ENCODE measurements at regions not wholly inside any gene's neighbourhood (a gene's known extent, or its start where the extent isn't known, plus 50 kb on each side); places are given as distances from the start of the nearest gene placed in this dataset.
"Not testable (repeated sequence)": the region's sequence is repeated elsewhere in the genome, so short reads cannot be mapped to it uniquely, and the experiment has no call there.

GRCh38 chr13:67392014-67392413 lies 161.9 kb upstream of the PCDH9 start:
- no peak overlapping the region for H3K4me3 ChIP-seq (ENCODE audit: insufficient read depth, low read length, poor library complexity, severe bottlenecking)
- no peak overlapping the region for H3K9ac ChIP-seq (ENCODE audit: low read length)
- no peak for TF ChIP-seq EZH2phosphoT487 (conservative IDR thresholded peaks at IDR 0.05; ENCODE audit: low read length)
- TF ChIP-seq, protein P1, sequence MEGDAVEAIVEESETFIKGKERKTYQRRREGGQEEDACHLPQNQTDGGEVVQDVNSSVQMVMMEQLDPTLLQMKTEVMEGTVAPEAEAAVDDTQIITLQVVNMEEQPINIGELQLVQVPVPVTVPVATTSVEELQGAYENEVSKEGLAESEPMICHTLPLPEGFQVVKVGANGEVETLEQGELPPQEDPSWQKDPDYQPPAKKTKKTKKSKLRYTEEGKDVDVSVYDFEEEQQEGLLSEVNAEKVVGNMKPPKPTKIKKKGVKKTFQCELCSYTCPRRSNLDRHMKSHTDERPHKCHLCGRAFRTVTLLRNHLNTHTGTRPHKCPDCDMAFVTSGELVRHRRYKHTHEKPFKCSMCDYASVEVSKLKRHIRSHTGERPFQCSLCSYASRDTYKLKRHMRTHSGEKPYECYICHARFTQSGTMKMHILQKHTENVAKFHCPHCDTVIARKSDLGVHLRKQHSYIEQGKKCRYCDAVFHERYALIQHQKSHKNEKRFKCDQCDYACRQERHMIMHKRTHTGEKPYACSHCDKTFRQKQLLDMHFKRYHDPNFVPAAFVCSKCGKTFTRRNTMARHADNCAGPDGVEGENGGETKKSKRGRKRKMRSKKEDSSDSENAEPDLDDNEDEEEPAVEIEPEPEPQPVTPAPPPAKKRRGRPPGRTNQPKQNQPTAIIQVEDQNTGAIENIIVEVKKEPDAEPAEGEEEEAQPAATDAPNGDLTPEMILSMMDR (IDR thresholded peaks at IDR 0.05; ENCODE audit: insufficient read depth, low read length, poor library complexity, severe bottlenecking), result no peak
- no peaks in the 10 kb centered on the region for H3K36me3 ChIP-seq (ENCODE audit: low read length)
- H3K79me2 ChIP-seq (ENCODE audit: insufficient read depth, low read length), result no peaks in the 10 kb centered on the region
- H3K9me2 ChIP-seq (replicated peaks; ENCODE audit: insufficient read depth, low read length), result no peaks in the 10 kb centered on the region
- H3F3A ChIP-seq (ENCODE audit: insufficient read depth), result no peaks in the 10 kb centered on the region
- H3K27ac ChIP-seq (ENCODE audit: low read depth, low read length), result no peak overlapping the region
- no peaks in the 10 kb centered on the region for H3K9me3 ChIP-seq (ENCODE audit: insufficient read depth, low read length)
- H4K20me1 ChIP-seq (ENCODE audit: low read depth, low read length), result no peaks in the 10 kb centered on the region
- H3K27me3 ChIP-seq (ENCODE audit: low read length), result no peaks in the 10 kb centered on the region
- no peak overlapping the region for H2AFZ ChIP-seq (ENCODE audit: low read depth, low read length, severe bottlenecking)
- no peak overlapping the region for H3K4me2 ChIP-seq (ENCODE audit: low read depth, low read length, poor library complexity, severe bottlenecking)

- Histone ChIP-seq H3K9ac (ENCODE audit: low read length) (no peak overlapping the region), H3K9me3 (ENCODE audit: insufficient read depth, low read length) (no peaks in the 10 kb centered on the region), H3K36me3 (ENCODE audit: low read length) (no peaks in the 10 kb centered on the region), H3F3A (ENCODE audit: insufficient read depth) (no peaks in the 10 kb centered on the region), H3K27me3 (ENCODE audit: low read length) (no peaks in the 10 kb centered on the region), H3K4me3 (ENCODE audit: insufficient read depth, low read length, poor library complexity, severe bottlenecking) (no peak overlapping the region), H3K4me2 (ENCODE audit: low read depth, low read length, poor library complexity, severe bottlenecking) (no peak overlapping the region), H3K27ac (ENCODE audit: low read depth, low read length) (no peak overlapping the region), H3K79me2 (ENCODE audit: insufficient read depth, low read length) (no peaks in the 10 kb centered on the region), H2AFZ (ENCODE audit: low read depth, low read length, severe bottlenecking) (no peak overlapping the region), H3K9me2 (replicated peaks; ENCODE audit: insufficient read depth, low read length) (no peaks in the 10 kb centered on the region), H4K20me1 (ENCODE audit: low read depth, low read length) (no peaks in the 10 kb centered on the region)
- TF ChIP-seq, protein P1 (IDR thresholded peaks at IDR 0.05; ENCODE audit: insufficient read depth, low read length, poor library complexity, severe bottlenecking), result no peak
- no peak for TF ChIP-seq EZH2phosphoT487 (conservative IDR thresholded peaks at IDR 0.05; ENCODE audit: low read length)
Measured at GRCh38 chr13:67390462-67391086, 160.4 kb upstream of the PCDH9 start.

DNA sequence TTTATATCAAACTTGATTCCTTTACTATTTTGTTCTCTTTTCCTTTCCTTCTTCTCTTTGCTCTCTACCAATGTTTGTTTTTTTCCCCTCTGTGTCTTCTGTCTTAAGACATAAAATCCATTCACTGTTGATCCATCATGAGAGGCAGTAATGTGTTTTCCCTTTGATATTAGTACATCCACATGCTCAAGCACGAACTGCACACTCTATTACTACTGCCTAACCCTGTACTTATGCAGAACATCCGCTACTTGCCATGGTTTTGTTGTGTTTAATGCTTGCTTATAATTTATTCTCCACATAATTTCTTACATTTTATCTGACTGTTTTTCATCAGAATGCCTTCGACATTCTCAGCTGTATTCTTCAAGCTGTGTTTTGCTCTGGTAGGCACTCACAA lies 159.0 kb upstream of the PCDH9 start:
- Histone ChIP-seq H3K79me2 (ENCODE audit: insufficient read depth, low read length) (no peaks in the 10 kb centered on the region), H3K9me2 (replicated peaks; ENCODE audit: insufficient read depth, low read length) (no peaks in the 10 kb centered on the region), H3K9ac (ENCODE audit: low read length) (no peak overlapping the region), H3K4me2 (ENCODE audit: low read depth, low read length, poor library complexity, severe bottlenecking) (no peak overlapping the region), H3K4me3 (ENCODE audit: insufficient read depth, low read length, poor library complexity, severe bottlenecking) (no peak overlapping the region), H4K20me1 (ENCODE audit: low read depth, low read length) (no peaks in the 10 kb centered on the region), H3K9me3 (ENCODE audit: insufficient read depth, low read length) (no peaks in the 10 kb centered on the region), H2AFZ (ENCODE audit: low read depth, low read length, severe bottlenecking) (no peak overlapping the region), H3F3A (ENCODE audit: insufficient read depth) (no peaks in the 10 kb centered on the region), H3K27ac (ENCODE audit: low read depth, low read length) (no peak overlapping the region), H3K36me3 (ENCODE audit: low read length) (no peaks in the 10 kb centered on the region), H3K27me3 (ENCODE audit: low read length) (no peaks in the 10 kb centered on the region)
- TF ChIP-seq EZH2phosphoT487 (conservative IDR thresholded peaks at IDR 0.05; ENCODE audit: low read length), result no peak
- TF ChIP-seq, protein P1 (IDR thresholded peaks at IDR 0.05; ENCODE audit: insufficient read depth, low read length, poor library complexity, severe bottlenecking), result no peak

DNA sequence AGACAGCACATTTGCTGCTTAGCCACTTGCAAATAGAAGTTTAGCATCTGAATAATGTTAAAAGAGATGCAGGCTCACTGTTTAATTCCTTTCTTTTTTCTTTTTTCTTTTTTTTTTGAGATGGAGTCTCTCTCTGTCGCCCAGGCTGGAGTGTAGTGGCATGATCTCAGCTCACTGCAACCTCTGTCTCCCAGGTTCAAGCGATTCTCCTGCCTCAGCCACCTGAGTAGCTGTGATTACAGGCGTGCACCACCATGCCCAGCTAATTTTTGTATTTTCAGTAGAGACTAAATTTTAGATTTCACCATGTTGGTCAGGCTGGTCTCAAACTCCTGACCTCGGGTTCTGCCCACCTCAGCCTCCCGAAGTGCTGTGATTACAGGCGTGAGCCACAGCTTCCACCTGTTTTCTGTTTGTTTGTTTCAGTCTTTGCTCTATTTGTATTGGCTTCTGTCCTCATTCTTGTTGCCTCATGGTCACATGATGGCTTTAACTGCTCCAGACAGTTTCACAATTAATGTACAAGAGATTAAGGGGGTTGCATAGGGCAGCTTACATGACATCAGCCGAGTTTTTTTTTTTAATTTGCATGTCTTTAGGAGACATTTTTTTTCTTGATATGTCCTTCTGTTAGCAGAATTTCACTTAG lies 153.1 kb upstream of the PCDH9 start:
- not testable (repeated sequence) for H3K9me3 ChIP-seq (ENCODE audit: insufficient read depth, low read length); H3F3A ChIP-seq (ENCODE audit: insufficient read depth); H4K20me1 ChIP-seq (ENCODE audit: low read depth, low read length); H3K4me2 ChIP-seq (ENCODE audit: low read depth, low read length, poor library complexity, severe bottlenecking); H3K79me2 ChIP-seq (ENCODE audit: insufficient read depth, low read length); H3K9me2 ChIP-seq (replicated peaks; ENCODE audit: insufficient read depth, low read length); H3K27me3 ChIP-seq (ENCODE audit: low read length); H3K36me3 ChIP-seq (ENCODE audit: low read length); H3K27ac ChIP-seq (ENCODE audit: low read depth, low read length); H3K9ac ChIP-seq (ENCODE audit: low read length); H3K4me3 ChIP-seq (ENCODE audit: insufficient read depth, low read length, poor library complexity, severe bottlenecking)
- peak overlapping the region; percentile 86 for H2AFZ ChIP-seq (ENCODE audit: low read depth, low read length, severe bottlenecking)
